Neuronal stem cell (in vitro differentiated cells): ENCODE measurements at regions not wholly inside any gene's neighbourhood (a gene's known extent, or its start where the extent isn't known, plus 50 kb on each side); places are given as distances from the start of the nearest gene placed in this dataset.

Experiments
- DNase-seq: peaks from one replicate; pipeline ENCODE4 v3.0.0-alpha.2; 2013; ENCODE audit warnings: low spot score
- H2AFZ ChIP-seq: one replicate; pipeline ENCODE4 v1.6.1; 2013; ENCODE audit warnings: mild to moderate bottlenecking, low read length, inconsistent platforms
- H2AK5ac ChIP-seq: 2 replicates; pipeline ENCODE4 v1.6.1; 2013; ENCODE audit warnings: low read depth, mild to moderate bottlenecking, inconsistent platforms, low read length, moderate library complexity, mixed read lengths
- H2BK120ac ChIP-seq: 2 replicates; pipeline ENCODE4 v1.6.1; 2013; ENCODE audit warnings: low read depth, mild to moderate bottlenecking, inconsistent platforms, low read length, moderate library complexity, mixed read lengths
- H2BK12ac ChIP-seq: one replicate; pipeline ENCODE4 v1.6.1; 2013; ENCODE audit warnings: low read length, inconsistent platforms
- H2BK15ac ChIP-seq: 2 replicates; pipeline ENCODE4 v1.6.1; 2013; ENCODE audit warnings: mild to moderate bottlenecking, low read length, inconsistent platforms, mixed read lengths
- H2BK5ac ChIP-seq: one replicate; pipeline ENCODE4 v1.6.1; 2013; ENCODE audit warnings: inconsistent platforms, mild to moderate bottlenecking, low read length, moderate library complexity
- H3K14ac ChIP-seq: one replicate; pipeline ENCODE4 v1.6.1; 2013; ENCODE audit warnings: low read length, inconsistent platforms
- H3K18ac ChIP-seq: 2 replicates; pipeline ENCODE4 v1.6.1; 2013; ENCODE audit warnings: low read length, inconsistent platforms
- H3K23ac ChIP-seq: 2 replicates; pipeline ENCODE4 v1.6.1; 2013; ENCODE audit warnings: low read depth, mild to moderate bottlenecking, mixed read lengths, low read length, inconsistent platforms; ENCODE audit not compliant: poor library complexity
- H3K27ac ChIP-seq: replicated peaks from 3 replicates; pipeline ENCODE4 v1.5.1; 2013; ENCODE audit warnings: low read length, inconsistent platforms
- H3K27me3 ChIP-seq, 3 experiments: 2 replicates each; pipeline ENCODE4 v1.6.1; 2013; ENCODE audit warnings: low read length in 3 of 3, mild to moderate bottlenecking in 2 of 3, inconsistent platforms in 1 of 3, low read depth in 1 of 3, mixed read lengths in 1 of 3, moderate library complexity in 1 of 3; ENCODE audit not compliant: control insufficient read depth in 3 of 3, insufficient read depth in 3 of 3
- H3K36me3 ChIP-seq, 2 donors: replicated peaks in 1 of 2; 2 replicates each; pipeline ENCODE4 v1.6.1; 2013; ENCODE audit warnings: low read length in 2 of 2; ENCODE audit not compliant: control insufficient read depth in 2 of 2, insufficient read depth in 2 of 2
- H3K4ac ChIP-seq: 2 replicates; pipeline ENCODE4 v1.6.1; 2013; ENCODE audit warnings: inconsistent platforms, mild to moderate bottlenecking, low read length, moderate library complexity
- H3K4me1 ChIP-seq, 2 donors: 1 replicate in 1 of 2; 2 replicates in 1 of 2; pipeline ENCODE4 v1.6.1; 2013; ENCODE audit warnings: low read length in 2 of 2, low read depth in 1 of 2; ENCODE audit not compliant: control insufficient read depth in 2 of 2, insufficient read depth in 1 of 2
- H3K4me2 ChIP-seq: one replicate; pipeline ENCODE4 v1.6.1; 2013; ENCODE audit warnings: mild to moderate bottlenecking, low read length, inconsistent platforms; ENCODE audit not compliant: insufficient read depth, poor library complexity, severe bottlenecking
- H3K4me3 ChIP-seq, 2 donors: 2 replicates each; pipeline ENCODE4 v1.5.1; 2013; ENCODE audit warnings: low read length in 2 of 2, mild to moderate bottlenecking in 2 of 2, inconsistent platforms in 1 of 2, moderate library complexity in 1 of 2
- H3K79me1 ChIP-seq: one replicate; pipeline ENCODE4 v1.6.1; 2013; ENCODE audit warnings: low read depth, mild to moderate bottlenecking, inconsistent platforms, low read length, moderate library complexity
- H3K9ac ChIP-seq: one replicate; pipeline ENCODE4 v1.6.1; 2013; ENCODE audit warnings: mild to moderate bottlenecking, low read depth, low read length, inconsistent platforms; ENCODE audit not compliant: poor library complexity
- H3K9me3 ChIP-seq, 2 donors: replicated peaks in 1 of 2; 2 replicates each; pipeline versions ENCODE3 to v1.6.1; 2013; ENCODE audit warnings: low read length in 2 of 2, mild to moderate bottlenecking in 2 of 2, inconsistent platforms in 1 of 2, low read depth in 1 of 2, mixed read lengths in 1 of 2, moderate library complexity in 1 of 2; ENCODE audit not compliant: control insufficient read depth in 2 of 2, insufficient read depth in 1 of 2
- H4K8ac ChIP-seq: one replicate; pipeline ENCODE4 v1.6.1; 2013; ENCODE audit warnings: low read depth, mild to moderate bottlenecking, inconsistent platforms, low read length, moderate library complexity
- H4K91ac ChIP-seq: one replicate; pipeline ENCODE4 v1.6.1; 2013; ENCODE audit warnings: low read length, low read depth, mild to moderate bottlenecking, inconsistent platforms; ENCODE audit not compliant: poor library complexity
- WGBS, 2 donors: extraction: QIAGEN DNeasy Blood & Tissue Kit; methylation state at CpG; one replicate each; pipeline ENCODE4 v1.1.7; 2013; ENCODE audit warnings: missing lambda C conversion rate in 2 of 2, mixed read lengths in 1 of 2; ENCODE audit not compliant: insufficient read length in 2 of 2, insufficient replicate concordance in 1 of 2; ENCODE audit errors: extremely low coverage in 2 of 2; 5-methylcytosine and 5-hydroxymethylcytosine counted together

DNA sequence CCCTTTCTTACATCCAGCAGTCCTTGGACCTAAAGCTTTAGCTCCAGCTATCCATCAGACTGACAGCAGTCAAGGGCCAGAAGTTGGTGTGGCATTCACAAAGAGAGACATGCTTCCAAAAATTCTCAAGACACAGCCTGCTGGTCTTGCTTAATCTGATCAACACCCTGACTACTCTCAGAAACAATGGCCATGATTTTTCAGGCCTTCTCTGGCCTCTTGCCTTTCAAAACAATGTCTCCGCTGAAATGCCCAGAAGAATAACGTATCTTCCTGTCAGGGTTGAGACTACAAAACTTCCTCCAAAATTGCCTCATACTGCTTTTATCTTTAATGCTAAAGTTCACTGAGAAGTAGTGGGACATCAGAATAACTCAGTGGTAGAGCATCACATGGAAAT is 205.4 kb upstream of the SETMAR start:
- Histone ChIP-seq H2BK5ac (no peak overlapping the region), H2BK12ac (no peak overlapping the region), H2BK15ac (no peak overlapping the region), H3K27ac (no peak overlapping the region), H3K36me3 (no peaks in the 10 kb centered on the region), H3K9me3 (peaks cover 0 to 3% of the 10 kb centered on the region in 2 donors), H3K4ac (no peak overlapping the region), H3K79me1 (no peaks in the 10 kb centered on the region), H2BK120ac (no peak overlapping the region), H4K8ac (no peak overlapping the region), H3K27me3 (no peaks in the 10 kb centered on the region), H3K23ac (no peak overlapping the region), H4K91ac (no peak overlapping the region), H2AK5ac (no peak overlapping the region), H3K4me3 (no peak overlapping the region), H3K18ac (no peak overlapping the region), H3K14ac (no peak overlapping the region), H3K4me2 (no peak overlapping the region), H3K9ac (no peak overlapping the region), H3K4me1 (no peaks in the 10 kb centered on the region), H2AFZ (no peak overlapping the region)
- WGBS, 2 donors = no CpG with 5 or more reads among the region's 2 CpGs
- no peak for DNase-seq

DNA sequence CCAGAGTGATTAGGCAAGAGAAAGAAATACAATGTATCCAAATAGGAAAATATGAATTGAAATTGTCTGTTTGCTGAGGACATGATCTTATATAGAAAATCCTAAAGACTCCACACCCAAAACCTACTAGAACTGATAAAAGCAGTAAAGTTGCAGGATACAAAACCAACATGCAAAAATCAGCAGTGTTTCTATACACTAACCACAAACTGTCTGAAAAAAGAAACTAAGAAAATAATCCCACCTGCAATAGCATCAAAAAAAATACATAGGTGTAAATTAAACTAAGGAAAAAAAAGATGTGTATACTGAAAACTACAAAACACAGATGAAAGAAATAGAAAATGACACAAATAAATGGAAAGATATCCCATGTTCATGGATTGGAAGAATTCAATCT is 203.6 kb upstream of the SETMAR start:
- H3K79me1 ChIP-seq = no peaks in the 10 kb centered on the region
- no peak for DNase-seq
- H4K8ac ChIP-seq = no peak overlapping the region
- H2BK12ac ChIP-seq = no peak overlapping the region
- H3K23ac ChIP-seq = no peak overlapping the region
- H2AFZ ChIP-seq = no peak overlapping the region
- no peak overlapping the region for H3K27ac ChIP-seq
- H3K9me3 ChIP-seq = peaks cover 0 to 3% of the 10 kb centered on the region in 2 donors
- no peaks in the 10 kb centered on the region for H3K27me3 ChIP-seq
- no peaks in the 10 kb centered on the region for H3K4me1 ChIP-seq
- H3K14ac ChIP-seq = no peak overlapping the region
- no peak overlapping the region for H2BK5ac ChIP-seq
- H4K91ac ChIP-seq = no peak overlapping the region
- no peak overlapping the region for H3K4ac ChIP-seq
- no peak overlapping the region for H2BK15ac ChIP-seq
- H3K36me3 ChIP-seq = no peaks in the 10 kb centered on the region
- H3K4me3 ChIP-seq = no peak overlapping the region
- H3K9ac ChIP-seq = no peak overlapping the region
- no peak overlapping the region for H2BK120ac ChIP-seq
- H3K4me2 ChIP-seq = no peak overlapping the region
- no peak overlapping the region for H3K18ac ChIP-seq
- H2AK5ac ChIP-seq = no peak overlapping the region

DNA sequence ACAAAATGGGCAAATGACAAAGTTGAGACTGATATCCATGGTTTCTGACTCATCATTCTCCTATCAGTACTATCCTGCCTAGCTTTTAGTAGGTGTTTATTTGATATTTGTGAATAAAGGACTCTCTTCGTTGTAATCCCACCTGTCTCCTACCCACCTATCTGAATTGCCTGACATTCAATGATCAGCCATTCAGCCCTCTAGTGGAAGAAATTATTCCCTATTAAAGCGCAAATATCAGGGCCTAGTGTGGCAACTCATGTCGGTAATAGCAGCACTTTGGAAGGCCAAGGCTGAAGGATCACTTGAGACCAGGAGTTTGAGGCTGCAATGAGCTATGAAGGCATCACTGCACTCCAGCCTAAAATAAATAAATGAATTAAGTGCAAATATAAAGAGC is 195.7 kb upstream of the SETMAR start:
- no CpG with 5 or more reads among the region's 3 CpGs for WGBS, 2 donors
- no peak overlapping the region for H2BK5ac ChIP-seq

DNA sequence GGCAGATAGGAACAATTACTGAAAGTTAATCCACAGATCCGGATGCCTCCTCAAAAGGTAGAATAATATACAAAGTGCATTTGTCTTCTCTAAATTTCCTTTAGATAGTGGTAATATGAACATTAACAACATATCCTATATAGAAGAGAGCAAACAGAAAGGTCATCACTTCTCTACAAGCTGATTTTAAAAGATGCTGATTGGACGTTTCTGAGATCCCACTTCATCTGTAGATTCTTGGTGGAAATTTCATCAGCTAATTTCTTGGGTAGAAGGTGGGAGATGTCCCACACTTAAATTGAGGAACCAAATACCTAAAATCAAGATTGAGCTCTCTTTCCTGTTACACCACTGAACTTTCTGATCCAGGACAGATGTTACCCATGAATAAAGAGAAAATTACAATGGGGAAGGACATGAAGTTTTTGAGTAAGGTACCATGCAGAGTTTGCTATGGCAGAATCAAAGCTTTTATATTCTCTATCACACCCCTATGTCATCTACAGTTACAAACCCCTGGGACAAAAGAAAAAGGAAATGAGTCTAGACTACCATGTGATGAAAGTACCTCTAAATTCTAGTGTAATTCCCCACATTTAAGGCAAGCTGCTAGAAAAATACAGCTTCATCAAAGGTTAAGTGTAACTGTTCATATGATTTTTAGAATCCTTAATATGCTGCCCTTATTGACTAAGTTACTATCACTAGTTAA is 189.2 kb upstream of the SETMAR start:
- WGBS, 2 donors = no CpG with 5 or more reads among the region's 2 CpGs
- Histone ChIP-seq H3K23ac (no peak overlapping the region), H3K4ac (no peak overlapping the region), H3K36me3 (no peaks in the 10 kb centered on the region), H3K79me1 (no peaks in the 10 kb centered on the region), H3K9ac (no peak overlapping the region), H2AK5ac (no peak overlapping the region), H2BK15ac (no peak overlapping the region), H3K4me3 (no peak overlapping the region), H2BK12ac (no peak overlapping the region), H3K27ac (no peak overlapping the region), H3K9me3 (no peaks in the 10 kb centered on the region), H3K4me1 (no peaks in the 10 kb centered on the region), H2AFZ (no peak overlapping the region), H4K8ac (no peak overlapping the region), H4K91ac (no peak overlapping the region), H2BK120ac (no peak overlapping the region), H3K14ac (no peak overlapping the region), H3K18ac (no peak overlapping the region), H2BK5ac (no peak overlapping the region), H3K27me3 (no peaks in the 10 kb centered on the region), H3K4me2 (no peak overlapping the region)
- no peak for DNase-seq

More for the DNA sequence above, 195.7 kb upstream of the SETMAR start:
- Histone ChIP-seq H3K4me2 (no peak overlapping the region), H3K4me1 (no peaks in the 10 kb centered on the region), H2BK120ac (no peak overlapping the region), H3K79me1 (no peaks in the 10 kb centered on the region), H3K18ac (no peak overlapping the region), H3K36me3 (no peaks in the 10 kb centered on the region), H2BK12ac (no peak overlapping the region), H2AK5ac (no peak overlapping the region), H2BK15ac (no peak overlapping the region), H3K27me3 (no peaks in the 10 kb centered on the region), H3K9me3 (no peaks in the 10 kb centered on the region), H3K9ac (no peak overlapping the region), H3K23ac (no peak overlapping the region), H3K27ac (no peak overlapping the region), H3K14ac (no peak overlapping the region), H3K4ac (no peak overlapping the region), H3K4me3 (no peak overlapping the region), H4K8ac (no peak overlapping the region), H2AFZ (no peak overlapping the region), H4K91ac (no peak overlapping the region)
- DNase-seq = no peak
